ENCODE measurements at regions not wholly inside any gene's neighbourhood (a gene's known extent, or its start where the extent isn't known, plus 50 kb on each side); places are given as distances from the start of the nearest gene placed in this dataset.
"Not testable (repeated sequence)": the region's sequence is repeated elsewhere in the genome, so short reads cannot be mapped to it uniquely, and the experiment has no call there.

DNA sequence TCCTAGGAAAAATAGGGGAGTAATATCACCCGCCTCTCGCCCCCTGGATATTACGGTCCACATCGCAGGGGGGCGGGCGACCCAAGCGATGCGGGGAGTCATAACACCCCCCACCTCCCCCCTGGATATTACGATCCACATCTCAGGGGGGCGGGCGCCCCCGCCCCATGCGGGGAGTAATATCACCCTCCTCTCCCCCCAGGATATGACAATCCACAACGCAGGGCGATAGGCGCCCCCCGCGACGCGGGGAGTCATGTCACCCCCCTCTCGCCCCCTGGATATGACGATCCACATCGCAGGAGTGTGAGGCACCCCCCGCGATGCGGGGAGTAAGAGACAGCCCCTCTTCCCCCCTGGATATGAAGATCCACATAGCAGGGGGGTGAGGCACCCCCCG, 684.4 kb upstream of the PCDH9 start:
- Histone ChIP-seq H3K27me3 (ENCODE audit: control insufficient read depth, insufficient read depth, low read length) (no peaks in the 10 kb centered on the region), H3K36me3 (ENCODE audit: control insufficient read depth, insufficient read depth, low read length) (no peaks in the 10 kb centered on the region), H3K4me3 (ENCODE audit: low read depth in 2 of 2, low read length in 2 of 2) (no peak overlapping the region), H3K27ac (ENCODE audit: low read length) (no peak overlapping the region), H3K4me1 (ENCODE audit: control insufficient read depth, insufficient read depth, low read length) (no peaks in the 10 kb centered on the region), H3K9me3 (ENCODE audit: control insufficient read depth, insufficient read depth, low read depth, low read length) (no peaks in the 10 kb centered on the region)
- ATAC-seq: no peak
- in situ Hi-C loops (cut with HindIII; ENCODE audit: low pct_unique_long_range_greater_than_20kb, low sequenced_read_pairs) (no loop called here), intact Hi-C loops (cut with micrococcal nuclease; ENCODE audit: unreplicated experiment) (no loop called here)
- ChIA-PET CTCF (no interaction called here), POLR2A (no interaction called here)
- BruUV-seq (replicated peaks): no TSS peak
- no peak for DNase-seq (ENCODE audit: low read depth, low spot score)
- TF ChIP-seq CTCF (IDR thresholded peaks at IDR 0.05) (no peak), REST (IDR thresholded peaks at IDR 0.05; ENCODE audit: insufficient read depth in 1 of 2, low read depth in 2 of 2, low read length in 1 of 2) (no peak), POLR2AphosphoS5 (IDR thresholded peaks at IDR 0.05; ENCODE audit: low read depth, low read length) (no peak), TCF7L2 (IDR thresholded peaks at IDR 0.05; ENCODE audit: low read depth, low read length) (no peak), SIN3A (IDR thresholded peaks at IDR 0.05; ENCODE audit: borderline replicate concordance, insufficient read depth, low read depth, low read length) (no peak)

DNA sequence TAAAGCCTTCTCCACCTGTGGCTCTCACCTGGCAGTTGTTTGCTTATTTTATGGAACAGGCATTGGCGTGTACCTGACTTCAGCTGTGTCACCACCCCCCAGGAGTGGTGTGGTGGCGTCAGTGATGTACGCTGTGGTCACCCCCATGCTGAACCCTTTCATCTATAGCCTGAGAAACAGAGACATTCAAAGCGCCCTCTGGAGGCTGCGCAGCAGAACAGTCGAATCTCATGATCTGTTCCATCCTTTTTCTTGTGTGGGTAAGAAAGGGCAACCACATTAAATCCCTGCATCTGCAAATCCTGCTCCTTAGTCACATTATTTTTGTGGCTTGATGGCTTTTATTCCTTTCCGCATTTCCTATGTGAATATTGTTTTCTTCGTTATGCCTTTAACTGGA, 672.8 kb upstream of the PCDH9 start:
- BruUV-seq (replicated peaks); in situ Hi-C loops (cut with HindIII; ENCODE audit: low pct_unique_long_range_greater_than_20kb, low sequenced_read_pairs): not testable (repeated sequence)

GRCh38 chr13:67880916-67881315, 650.8 kb upstream of the PCDH9 start:
- intact Hi-C loops (cut with micrococcal nuclease; ENCODE audit: unreplicated experiment) (no loop called here), in situ Hi-C loops (cut with HindIII; ENCODE audit: low pct_unique_long_range_greater_than_20kb, low sequenced_read_pairs) (no loop called here)
- Histone ChIP-seq H3K27me3 (ENCODE audit: control insufficient read depth, insufficient read depth, low read length) (no peaks in the 10 kb centered on the region), H3K9me3 (ENCODE audit: control insufficient read depth, insufficient read depth, low read depth, low read length) (no peaks in the 10 kb centered on the region), H3K27ac (ENCODE audit: low read length) (no peak overlapping the region), H3K4me3 (ENCODE audit: low read depth in 2 of 2, low read length in 2 of 2) (no peak overlapping the region), H3K36me3 (ENCODE audit: control insufficient read depth, insufficient read depth, low read length) (no peaks in the 10 kb centered on the region), H3K4me1 (ENCODE audit: control insufficient read depth, insufficient read depth, low read length) (no peaks in the 10 kb centered on the region)
- ChIA-PET POLR2A (no interaction called here), CTCF (no interaction called here)
- DNase-seq (ENCODE audit: low read depth, low spot score): no peak
- BruUV-seq (replicated peaks): no TSS peak
- no peak for TF ChIP-seq POLR2AphosphoS5 (IDR thresholded peaks at IDR 0.05; ENCODE audit: low read depth, low read length)
- no peak for TF ChIP-seq REST (IDR thresholded peaks at IDR 0.05; ENCODE audit: insufficient read depth in 1 of 2, low read depth in 2 of 2, low read length in 1 of 2)
- no peak for TF ChIP-seq TCF7L2 (IDR thresholded peaks at IDR 0.05; ENCODE audit: low read depth, low read length)
- TF ChIP-seq SIN3A (IDR thresholded peaks at IDR 0.05; ENCODE audit: borderline replicate concordance, insufficient read depth, low read depth, low read length): no peak
- TF ChIP-seq CTCF (IDR thresholded peaks at IDR 0.05): no peak
- ATAC-seq: no peak

More for the DNA sequence above, 672.8 kb upstream of the PCDH9 start:
- H3K27me3 ChIP-seq (ENCODE audit: control insufficient read depth, insufficient read depth, low read length); H3K9me3 ChIP-seq (ENCODE audit: control insufficient read depth, insufficient read depth, low read depth, low read length); CTCF ChIA-PET; H3K4me3 ChIP-seq (ENCODE audit: low read depth in 2 of 2, low read length in 2 of 2); H3K4me1 ChIP-seq (ENCODE audit: control insufficient read depth, insufficient read depth, low read length); POLR2A ChIA-PET; intact Hi-C loops (cut with micrococcal nuclease; ENCODE audit: unreplicated experiment); H3K27ac ChIP-seq (ENCODE audit: low read length); H3K36me3 ChIP-seq (ENCODE audit: control insufficient read depth, insufficient read depth, low read length); ATAC-seq; DNase-seq (ENCODE audit: low read depth, low spot score): not testable (repeated sequence)
